NCI-H128 (cell line): ENCODE measurements at regions not wholly inside any gene's neighbourhood (a gene's known extent, or its start where the extent isn't known, plus 50 kb on each side); places are given as distances from the start of the nearest gene placed in this dataset.

ENCODE experiments used
- DNase-seq: peaks from one replicate; lab custom pipeline; 2025; ENCODE audit not compliant: unreplicated experiment; lab: John Stamatoyannopoulos, UW

GRCh38 chr3:153714588-153715290 lies 406.5 kb upstream of the ARHGEF26 start:
- no peak for DNase-seq

GRCh38 chr3:153722157-153722556 lies 399.0 kb upstream of the ARHGEF26 start:
- no peak for DNase-seq

- no peak for DNase-seq
Measured at GRCh38 chr3:153731071-153731470, 390.1 kb upstream of the ARHGEF26 start.

GRCh38 chr3:153734777-153735551 lies 386.2 kb upstream of the ARHGEF26 start:
- no peak for DNase-seq

GRCh38 chr3:153740109-153740508 lies 381.1 kb upstream of the ARHGEF26 start:
- DNase-seq = no peak

- DNase-seq = no peak
Measured at GRCh38 chr3:153744889-153745288, 376.3 kb upstream of the ARHGEF26 start.

GRCh38 chr3:153746211-153746610 lies 375.0 kb upstream of the ARHGEF26 start:
- DNase-seq = no peak

GRCh38 chr3:153749070-153749610 lies 372.1 kb upstream of the ARHGEF26 start:
- no peak for DNase-seq

GRCh38 chr3:153752405-153753027 lies 368.7 kb upstream of the ARHGEF26 start:
- no peak for DNase-seq

- no peak for DNase-seq
Measured at GRCh38 chr3:153753035-153753434, 368.2 kb upstream of the ARHGEF26 start.

- no peak for DNase-seq
Measured at GRCh38 chr3:153756816-153757215, 364.4 kb upstream of the ARHGEF26 start.

GRCh38 chr3:153757839-153758238 lies 363.4 kb upstream of the ARHGEF26 start:
- DNase-seq = no peak

GRCh38 chr3:153760948-153761347 lies 360.2 kb upstream of the ARHGEF26 start:
- no peak for DNase-seq

GRCh38 chr3:153762411-153763235 lies 358.6 kb upstream of the ARHGEF26 start:
- DNase-seq = no peak

GRCh38 chr3:153767601-153768560 lies 353.3 kb upstream of the ARHGEF26 start:
- DNase-seq = no peak

- no peak for DNase-seq
Measured at GRCh38 chr3:153768561-153769469, 352.4 kb upstream of the ARHGEF26 start.

GRCh38 chr3:153783106-153783505 lies 338.1 kb upstream of the ARHGEF26 start:
- DNase-seq = no peak

- no peak for DNase-seq
Measured at GRCh38 chr3:153783741-153784480, 337.3 kb upstream of the ARHGEF26 start.
